SKM-1 treated with dmso at 0.1 percent for 144 hours (cell line): ENCODE measurements at regions not wholly inside any gene's neighbourhood (a gene's known extent, or its start where the extent isn't known, plus 50 kb on each side); places are given as distances from the start of the nearest gene placed in this dataset.

Experiments used
- DNase-seq: peaks from one replicate; lab custom pipeline; 2025; ENCODE audit not compliant: unreplicated experiment; lab: John Stamatoyannopoulos, UW

- no peak for DNase-seq
Observed at GRCh38 chr1:88266051-88266450, 418.0 kb upstream of the PKN2 start.

GRCh38 chr1:88272216-88272615 is 411.9 kb upstream of the PKN2 start:
- no peak for DNase-seq

- no peak for DNase-seq
Observed at GRCh38 chr1:88274431-88274830, 409.6 kb upstream of the PKN2 start.

- no peak for DNase-seq
Observed at GRCh38 chr1:88275259-88275862, 408.7 kb upstream of the PKN2 start.

GRCh38 chr1:88276163-88276562 is 407.9 kb upstream of the PKN2 start:
- no peak for DNase-seq

- no peak for DNase-seq
Observed at GRCh38 chr1:88284066-88284465, 400.0 kb upstream of the PKN2 start.

GRCh38 chr1:88284666-88285366 is 399.3 kb upstream of the PKN2 start:
- no peak for DNase-seq

GRCh38 chr1:88286716-88287115 is 397.4 kb upstream of the PKN2 start:
- DNase-seq: no peak

- DNase-seq: no peak
Observed at GRCh38 chr1:88288571-88288970, 395.5 kb upstream of the PKN2 start.

- DNase-seq: no peak
Observed at GRCh38 chr1:88289401-88290102, 394.5 kb upstream of the PKN2 start.

- no peak for DNase-seq
Observed at GRCh38 chr1:88291611-88292354, 392.3 kb upstream of the PKN2 start.

- no peak for DNase-seq
Observed at GRCh38 chr1:88293691-88294190, 390.3 kb upstream of the PKN2 start.

- DNase-seq: no peak
Observed at GRCh38 chr1:88296227-88296626, 387.8 kb upstream of the PKN2 start.

- no peak for DNase-seq
Observed at GRCh38 chr1:88296642-88297041, 387.4 kb upstream of the PKN2 start.

GRCh38 chr1:88298506-88298905 is 385.6 kb upstream of the PKN2 start:
- DNase-seq: no peak

- no peak for DNase-seq
Observed at GRCh38 chr1:88300752-88301263, 383.3 kb upstream of the PKN2 start.

- DNase-seq: no peak
Observed at GRCh38 chr1:88302843-88303486, 381.1 kb upstream of the PKN2 start.

GRCh38 chr1:88311265-88311664 is 372.8 kb upstream of the PKN2 start:
- peak; percentile 4 for DNase-seq

GRCh38 chr1:88311907-88312306 is 372.2 kb upstream of the PKN2 start:
- no peak for DNase-seq

GRCh38 chr1:88317396-88317795 is 366.7 kb upstream of the PKN2 start:
- DNase-seq: no peak

- no peak for DNase-seq
Observed at GRCh38 chr1:88318740-88319139, 365.3 kb upstream of the PKN2 start.
